ENCODE measurements at regions not wholly inside any gene's neighbourhood (a gene's known extent, or its start where the extent isn't known, plus 50 kb on each side); places are given as distances from the start of the nearest gene placed in this dataset.

- no peak overlapping the region for H3K4me3 Mint-ChIP-seq (ENCODE audit: unreplicated experiment)
- H3K9me3 Mint-ChIP-seq (ENCODE audit: unreplicated experiment) = peaks cover 4% of the 10 kb centered on the region
- H3K36me3 Mint-ChIP-seq (ENCODE audit: unreplicated experiment) = peaks cover 4% of the 10 kb centered on the region
- no peaks in the 10 kb centered on the region for H3K4me1 Mint-ChIP-seq (ENCODE audit: low read depth, unreplicated experiment)
- peaks cover 3% of the 10 kb centered on the region for H3K27me3 Mint-ChIP-seq (ENCODE audit: unreplicated experiment)
- TF ChIP-seq CTCF (IDR thresholded peaks at IDR 0.05; ENCODE audit: partially characterized antibody, unreplicated experiment) = no peak
- no peak for DNase-seq
- no peak overlapping the region for H3K27ac Mint-ChIP-seq (ENCODE audit: unreplicated experiment)
These were observed 795.9 kb downstream of the EPHA7 start for GRCh38 chr6:92623431-92623830.

DNA sequence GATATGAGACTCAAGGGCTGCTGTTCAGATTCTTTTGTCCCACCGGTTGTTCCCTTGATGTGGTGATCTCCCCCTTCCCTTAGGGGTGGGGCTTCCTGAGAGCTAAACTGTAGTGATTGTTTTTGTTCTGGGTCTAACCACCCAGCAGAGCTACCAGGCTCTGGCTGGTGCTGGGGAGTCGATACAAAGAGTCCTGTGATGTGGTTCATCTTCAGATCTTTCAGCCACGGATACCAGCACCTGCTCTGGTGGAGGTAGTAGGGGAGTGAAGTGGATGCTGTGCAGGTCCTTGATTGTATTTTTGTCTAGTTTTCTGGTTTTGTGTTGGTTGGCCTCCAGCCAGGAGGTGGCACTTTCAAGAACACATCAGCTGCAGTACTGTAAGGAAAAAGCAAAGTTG is 801.6 kb downstream of the EPHA7 start:
- Mint-ChIP-seq H3K4me1 (ENCODE audit: low read depth, unreplicated experiment) (no peaks in the 10 kb centered on the region), H3K9me3 (ENCODE audit: unreplicated experiment) (peaks cover 4% of the 10 kb centered on the region), H3K27ac (ENCODE audit: unreplicated experiment) (no peak overlapping the region), H3K27me3 (ENCODE audit: unreplicated experiment) (peaks cover 3% of the 10 kb centered on the region), H3K36me3 (ENCODE audit: unreplicated experiment) (peaks cover 8% of the 10 kb centered on the region), H3K4me3 (ENCODE audit: unreplicated experiment) (no peak overlapping the region)
- DNase-seq = no peak
- TF ChIP-seq CTCF (IDR thresholded peaks at IDR 0.05; ENCODE audit: partially characterized antibody, unreplicated experiment) = no peak

DNA sequence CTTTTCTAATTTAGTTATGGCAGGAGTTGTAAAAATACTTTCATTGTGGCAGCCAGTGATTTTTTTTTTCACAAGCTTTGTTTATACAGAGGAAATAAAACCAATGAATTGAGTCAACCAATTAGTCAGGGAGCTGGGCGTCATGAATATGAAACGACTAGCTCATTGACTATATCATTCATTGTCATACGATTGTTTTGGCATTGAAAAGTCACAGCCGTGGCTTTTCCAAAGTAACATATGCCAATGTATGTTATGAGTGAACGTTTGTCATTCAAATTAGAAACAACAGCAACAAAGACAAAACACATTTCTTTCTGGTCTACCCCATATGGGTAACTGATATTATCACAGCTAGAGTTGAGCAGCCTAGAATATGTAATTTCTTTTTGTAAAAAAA is 810.6 kb downstream of the EPHA7 start:
- no peak for DNase-seq
- H3K4me1 Mint-ChIP-seq (ENCODE audit: low read depth, unreplicated experiment) = no peaks in the 10 kb centered on the region
- H3K36me3 Mint-ChIP-seq (ENCODE audit: unreplicated experiment) = no peaks in the 10 kb centered on the region
- H3K27ac Mint-ChIP-seq (ENCODE audit: unreplicated experiment) = no peak overlapping the region
- H3K27me3 Mint-ChIP-seq (ENCODE audit: unreplicated experiment) = no peaks in the 10 kb centered on the region
- no peak for TF ChIP-seq CTCF (IDR thresholded peaks at IDR 0.05; ENCODE audit: partially characterized antibody, unreplicated experiment)
- no peak overlapping the region for H3K4me3 Mint-ChIP-seq (ENCODE audit: unreplicated experiment)
- H3K9me3 Mint-ChIP-seq (ENCODE audit: unreplicated experiment) = peaks cover 4% of the 10 kb centered on the region

DNA sequence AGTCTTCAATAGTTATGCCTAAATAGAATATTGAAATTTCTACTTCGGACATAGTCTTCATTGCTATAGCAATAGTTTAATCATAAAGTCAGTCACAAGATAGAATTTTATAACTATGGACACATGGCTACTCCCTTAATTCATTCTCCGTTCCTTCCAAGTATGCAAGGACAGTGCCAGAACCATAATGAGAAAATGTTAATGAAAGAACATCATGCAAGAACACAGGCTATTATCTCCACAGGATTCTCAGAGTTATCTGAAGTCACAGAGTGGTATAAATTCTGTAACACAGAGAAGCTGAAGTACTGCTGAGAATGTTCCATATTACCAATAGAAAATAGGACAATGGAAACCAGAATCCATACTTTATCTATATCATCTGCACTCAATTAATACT is 826.2 kb downstream of the EPHA7 start:
- H3K9me3 Mint-ChIP-seq (ENCODE audit: unreplicated experiment) = no peaks in the 10 kb centered on the region
- H3K27ac Mint-ChIP-seq (ENCODE audit: unreplicated experiment) = no peak overlapping the region
- H3K4me3 Mint-ChIP-seq (ENCODE audit: unreplicated experiment) = no peak overlapping the region
- no peaks in the 10 kb centered on the region for H3K27me3 Mint-ChIP-seq (ENCODE audit: unreplicated experiment)
- H3K4me1 Mint-ChIP-seq (ENCODE audit: low read depth, unreplicated experiment) = peaks cover 8% of the 10 kb centered on the region
- H3K36me3 Mint-ChIP-seq (ENCODE audit: unreplicated experiment) = no peaks in the 10 kb centered on the region
- TF ChIP-seq CTCF (IDR thresholded peaks at IDR 0.05; ENCODE audit: partially characterized antibody, unreplicated experiment) = no peak
- DNase-seq = no peak

DNA sequence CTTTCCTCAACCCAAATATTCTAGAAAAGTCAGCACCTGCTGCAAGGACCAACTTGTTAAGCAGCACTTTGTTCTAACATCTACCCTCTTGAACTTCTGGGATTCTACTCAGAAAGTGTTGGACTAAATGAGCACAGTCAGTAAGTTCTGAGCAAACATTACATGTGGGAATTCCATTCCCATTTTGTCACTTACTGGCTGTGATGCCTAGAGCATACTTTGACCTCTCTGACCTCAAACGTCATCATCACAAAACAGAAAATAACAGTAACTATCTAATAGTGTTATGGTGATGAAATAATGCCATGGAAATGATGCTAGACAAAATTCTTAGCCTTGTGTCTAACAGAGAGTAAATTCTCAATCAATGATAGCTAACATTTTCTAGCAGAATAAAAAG is 829.4 kb downstream of the EPHA7 start:
- Mint-ChIP-seq H3K4me3 (ENCODE audit: unreplicated experiment) (no peak overlapping the region), H3K36me3 (ENCODE audit: unreplicated experiment) (no peaks in the 10 kb centered on the region), H3K27me3 (ENCODE audit: unreplicated experiment) (no peaks in the 10 kb centered on the region), H3K9me3 (ENCODE audit: unreplicated experiment) (no peaks in the 10 kb centered on the region), H3K27ac (ENCODE audit: unreplicated experiment) (no peak overlapping the region), H3K4me1 (ENCODE audit: low read depth, unreplicated experiment) (peaks cover 23% of the 10 kb centered on the region)
- no peak for TF ChIP-seq CTCF (IDR thresholded peaks at IDR 0.05; ENCODE audit: partially characterized antibody, unreplicated experiment)
- no peak for DNase-seq

Measured in glutamatergic neuron (in vitro differentiated cells).